Amygdala (tissue), 56 donors: ENCODE measurements at regions not wholly inside any gene's neighbourhood (a gene's known extent, or its start where the extent isn't known, plus 50 kb on each side); places are given as distances from the start of the nearest gene placed in this dataset.
"Not testable (repeated sequence)": the region's sequence is repeated elsewhere in the genome, so short reads cannot be mapped to it uniquely, and the experiment has no call there.

Experiments
- DNase-seq, 56 donors: peaks; one replicate each; lab custom pipeline; 2025; lab: John Stamatoyannopoulos, UW

GRCh38 chr11:90656171-90656570, 433.3 kb upstream of the CHORDC1 start:
- no peak for DNase-seq

DNA sequence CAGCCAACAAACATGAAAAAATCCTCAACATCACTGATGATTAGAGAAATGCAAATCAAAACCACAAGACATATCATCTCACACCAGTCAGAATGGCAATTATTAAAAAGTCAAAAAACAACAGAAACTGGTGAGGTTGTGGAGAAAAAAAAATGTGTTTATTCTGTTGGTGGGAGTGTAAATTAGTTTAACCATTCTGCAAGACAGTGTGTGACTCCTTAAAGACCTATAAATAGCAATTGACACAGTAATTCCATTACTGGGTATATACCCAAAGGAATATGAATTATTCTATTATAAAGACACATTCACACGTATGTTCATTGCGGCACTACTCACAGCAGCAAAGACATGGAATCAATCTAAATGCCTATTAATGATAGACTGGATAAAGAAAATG, 427.3 kb upstream of the CHORDC1 start:
- DNase-seq: no peak

DNA sequence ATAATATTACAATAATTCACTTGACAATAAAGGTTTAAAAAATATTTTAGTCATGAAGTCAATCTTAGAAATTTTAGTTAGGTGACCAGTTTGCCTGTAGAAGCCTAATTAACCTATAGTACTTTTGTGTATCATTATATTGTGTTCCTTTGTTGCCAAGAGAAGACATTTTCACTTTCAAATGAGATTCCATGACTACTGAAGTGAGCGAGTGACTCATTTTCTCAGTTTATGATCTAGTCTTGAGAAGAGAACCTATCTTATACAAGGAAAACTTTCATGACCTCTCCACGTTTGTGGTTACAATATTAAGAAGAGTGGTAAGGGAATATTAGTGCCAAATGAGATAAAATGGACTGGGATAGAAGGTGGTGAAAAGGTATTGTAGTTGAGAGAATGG, 423.9 kb upstream of the CHORDC1 start:
- no peak for DNase-seq

- no peak for DNase-seq
These were observed 423.4 kb upstream of the CHORDC1 start for GRCh38 chr11:90646266-90646665.

GRCh38 chr11:90639461-90639993, 416.7 kb upstream of the CHORDC1 start:
- DNase-seq: no peak

DNA sequence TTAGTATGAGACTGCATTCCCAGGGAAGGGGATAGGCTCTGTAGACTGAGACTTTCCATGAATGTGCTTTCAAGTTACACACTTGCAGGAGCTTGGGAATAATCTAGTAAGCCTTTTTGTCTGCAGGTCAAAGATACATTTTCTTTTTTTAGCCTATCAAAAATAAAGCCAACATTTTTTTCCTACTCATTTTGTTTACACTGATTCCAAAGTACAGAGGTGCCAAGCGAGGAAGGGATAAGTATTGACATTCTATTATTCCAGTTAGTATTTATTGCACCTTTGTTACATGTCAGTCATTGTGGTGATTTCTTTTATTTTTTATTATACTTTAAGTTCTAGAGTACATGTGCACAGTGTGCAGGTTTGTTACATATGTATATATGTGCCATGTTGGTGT, 413.0 kb upstream of the CHORDC1 start:
- DNase-seq: no peak

GRCh38 chr11:90635151-90635550, 412.3 kb upstream of the CHORDC1 start:
- no peak for DNase-seq

DNA sequence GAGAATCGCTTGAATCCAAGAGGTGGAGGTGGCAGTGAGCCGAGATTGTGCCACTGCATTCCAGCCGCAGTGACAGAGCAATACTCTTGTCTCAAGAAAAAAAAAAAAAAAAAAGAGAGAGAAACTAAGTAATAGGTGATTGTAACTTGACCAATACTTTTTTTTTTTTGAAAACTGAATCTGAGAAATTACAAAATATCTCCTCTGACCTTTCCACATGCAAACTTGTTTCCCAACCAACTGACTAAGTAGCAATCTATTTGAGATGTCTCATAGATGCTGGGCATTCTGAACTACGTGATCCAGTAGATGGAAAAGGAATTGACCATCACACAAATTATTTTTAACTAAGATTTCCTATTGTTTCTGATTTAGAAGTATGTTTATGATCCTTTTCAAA, 407.3 kb upstream of the CHORDC1 start:
- no peak for DNase-seq

DNA sequence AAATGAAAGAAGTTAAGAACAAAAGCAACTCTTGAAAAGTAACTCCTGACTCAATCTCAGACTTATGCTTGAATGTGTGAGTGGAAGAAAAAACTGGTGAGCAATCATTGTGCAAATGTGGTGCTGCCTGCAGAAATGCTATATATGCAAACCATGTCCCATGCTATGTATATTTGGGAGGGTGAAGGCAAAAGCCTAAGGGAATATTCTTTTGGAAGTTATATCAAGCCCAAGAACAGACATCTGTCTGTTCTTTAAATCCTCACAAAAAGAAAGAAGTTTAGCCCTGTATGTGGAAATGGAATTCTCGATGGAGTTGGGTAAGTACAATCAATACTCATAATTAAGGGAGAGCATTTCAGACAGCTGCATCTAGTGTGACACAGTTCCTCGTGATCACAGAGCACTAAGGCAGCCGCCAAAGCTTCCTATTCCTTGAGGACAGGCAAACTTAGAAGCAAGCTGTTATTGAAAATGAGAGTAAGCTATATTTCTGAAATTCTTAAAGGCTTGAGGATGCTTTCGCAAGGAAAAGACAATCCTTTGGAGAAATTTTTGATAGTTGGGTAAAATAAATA, 406.5 kb upstream of the CHORDC1 start:
- no peak for DNase-seq

- DNase-seq: no peak
These were observed 391.5 kb upstream of the CHORDC1 start for GRCh38 chr11:90614318-90614717.

- DNase-seq: not testable (repeated sequence)
These were observed 390.2 kb upstream of the CHORDC1 start for GRCh38 chr11:90613037-90613436.

GRCh38 chr11:90606721-90607120, 383.9 kb upstream of the CHORDC1 start:
- DNase-seq: no peak

- no peak for DNase-seq
These were observed 378.4 kb upstream of the CHORDC1 start for GRCh38 chr11:90601261-90601660.

DNA sequence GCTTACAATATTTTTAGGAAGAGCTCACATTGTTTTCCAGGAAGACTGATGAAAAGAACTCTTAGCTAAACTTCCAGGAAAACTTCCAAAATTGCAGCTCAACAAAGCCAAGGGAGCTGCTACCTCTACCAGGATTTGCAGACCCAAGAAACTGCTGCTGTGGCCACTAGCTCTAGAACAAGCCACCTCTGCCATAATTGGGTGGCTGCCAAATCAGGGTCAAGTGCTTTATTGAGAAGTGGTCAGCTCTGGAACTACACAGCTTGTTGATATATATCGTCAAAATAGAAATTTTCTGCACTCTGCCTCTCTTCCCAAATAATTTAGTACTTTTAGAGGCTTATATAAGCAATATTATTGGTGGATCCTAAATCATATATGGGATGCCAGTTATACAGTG, 371.8 kb upstream of the CHORDC1 start:
- DNase-seq: no peak

- DNase-seq: no peak
These were observed 370.2 kb upstream of the CHORDC1 start for GRCh38 chr11:90593099-90593498.

DNA sequence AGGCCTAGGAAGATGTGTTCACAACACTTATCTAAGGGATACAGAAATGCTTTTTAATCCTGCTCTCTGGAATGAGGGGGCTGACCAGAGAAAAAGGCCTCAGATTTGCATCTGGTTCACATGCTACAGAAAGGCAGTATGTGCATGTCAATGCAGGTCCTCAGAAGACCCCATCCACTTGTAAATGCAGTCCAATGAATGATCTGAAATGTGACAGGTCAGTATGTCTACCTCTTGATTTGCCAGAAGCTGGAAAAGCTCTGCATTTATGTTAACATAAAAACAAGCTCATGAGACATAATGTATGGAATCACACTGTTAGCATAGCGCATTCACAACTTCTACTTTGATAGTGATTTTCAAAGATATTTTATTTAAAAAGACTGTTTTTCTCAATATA, 367.4 kb upstream of the CHORDC1 start:
- no peak for DNase-seq

DNA sequence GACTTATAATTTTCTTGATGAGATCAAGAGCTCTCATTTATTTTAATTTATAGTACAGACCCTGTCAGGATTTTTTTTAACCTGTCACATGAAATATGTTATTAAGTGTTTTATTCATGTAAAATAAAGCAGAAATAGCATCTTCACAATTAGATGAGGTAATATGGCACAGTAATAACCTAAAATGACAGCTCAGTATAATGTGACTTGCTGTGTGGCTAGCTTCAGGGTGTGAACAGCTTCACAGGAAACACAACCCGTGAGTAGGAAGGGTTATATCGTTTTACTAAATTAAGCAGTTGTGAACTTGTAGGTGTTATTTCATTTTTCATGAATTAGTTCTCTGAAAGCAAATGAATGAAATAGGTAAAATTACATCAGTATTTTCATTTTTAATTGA, 366.9 kb upstream of the CHORDC1 start:
- DNase-seq: no peak

GRCh38 chr11:90587896-90588295, 365.0 kb upstream of the CHORDC1 start:
- DNase-seq: no peak

- DNase-seq: no peak
These were observed 362.6 kb upstream of the CHORDC1 start for GRCh38 chr11:90585491-90585890.

DNA sequence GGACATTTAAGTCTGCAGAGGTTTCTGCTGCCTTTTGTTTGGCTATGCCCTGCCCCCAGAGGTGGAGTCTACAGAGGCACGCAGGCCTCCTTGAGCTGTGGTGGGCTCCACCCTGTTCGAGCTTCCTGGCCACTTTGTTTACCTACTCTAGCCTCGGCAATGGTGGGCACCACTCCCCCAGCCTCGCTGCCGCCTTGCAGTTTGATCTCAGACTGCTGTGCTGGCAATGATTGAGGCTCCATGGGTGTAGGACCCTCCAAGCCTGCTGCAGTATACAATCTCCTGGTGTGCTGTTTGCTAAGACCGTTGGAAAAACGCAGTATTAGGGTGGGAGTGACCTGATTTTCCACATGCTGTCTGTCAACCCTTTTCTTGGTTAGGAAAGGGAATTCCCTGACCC, 360.1 kb upstream of the CHORDC1 start:
- DNase-seq: not testable (repeated sequence)

DNA sequence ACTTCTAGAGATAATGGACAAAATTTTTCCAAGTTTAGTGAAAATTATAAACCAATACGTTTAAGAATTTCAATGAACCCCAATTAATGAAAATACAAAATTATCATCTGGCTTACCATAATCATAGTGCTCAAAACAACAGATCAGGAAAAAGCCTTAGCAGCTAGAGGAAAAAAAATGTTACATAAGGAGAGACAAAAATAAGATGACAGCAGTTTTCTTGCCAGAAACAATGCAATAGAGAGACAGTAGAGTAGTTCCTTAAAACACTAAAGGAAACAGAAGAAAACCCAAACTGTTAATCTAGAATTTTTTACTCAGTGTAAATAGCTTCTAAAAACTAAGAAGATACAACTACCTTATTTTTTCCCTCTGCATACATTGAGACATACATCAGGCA, 341.7 kb upstream of the CHORDC1 start:
- DNase-seq: no peak

DNA sequence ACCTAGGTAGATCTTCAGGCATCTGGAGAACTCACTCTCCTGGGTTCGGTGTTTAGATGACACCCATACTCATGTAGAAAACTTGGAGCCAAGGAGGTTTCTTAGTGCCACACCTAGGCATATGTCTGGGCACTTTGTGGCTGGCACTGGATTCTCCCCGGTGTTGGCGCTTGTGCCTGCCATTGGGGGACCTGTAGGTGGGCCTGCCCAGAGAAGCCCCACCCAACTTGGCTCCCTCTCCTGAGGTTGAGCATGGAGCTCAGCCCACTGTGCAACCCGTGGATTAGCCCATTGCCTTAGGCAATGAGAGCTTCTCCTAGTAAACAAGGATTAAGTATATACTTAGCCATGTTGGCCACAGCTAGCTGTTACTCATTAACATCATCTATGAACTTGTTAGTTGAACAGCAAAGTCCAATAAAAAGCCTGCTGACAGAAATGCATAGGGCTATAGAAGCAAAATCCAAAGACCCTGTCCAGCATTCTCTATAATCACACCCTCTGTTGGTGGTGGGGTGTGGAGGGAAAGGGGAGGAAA, 335.5 kb upstream of the CHORDC1 start:
- no peak for DNase-seq

- DNase-seq: no peak
These were observed 333.8 kb upstream of the CHORDC1 start for GRCh38 chr11:90556606-90557005.
